Chondrocyte (in vitro differentiated cells): ENCODE measurements at regions not wholly inside any gene's neighbourhood (a gene's known extent, or its start where the extent isn't known, plus 50 kb on each side); places are given as distances from the start of the nearest gene placed in this dataset.

Experiments used
- DNase-seq: peaks from one replicate; pipeline ENCODE4 v3.0.0; 2021; ENCODE audit warnings: mixed read lengths, low spot score
- H3K27ac Mint-ChIP-seq: one replicate; pipeline ENCODE4 v1.8.0; 2021; ENCODE audit warnings: mild to moderate bottlenecking, moderate library complexity, mixed read lengths; ENCODE audit not compliant: unreplicated experiment
- H3K27me3 Mint-ChIP-seq: 2 replicates; pipeline ENCODE4 v1.8.0; 2021; ENCODE audit warnings: low read depth, mixed read lengths
- H3K36me3 Mint-ChIP-seq: 2 replicates; pipeline ENCODE4 v1.8.0; 2021; ENCODE audit warnings: low read depth, mixed read lengths
- H3K4me1 Mint-ChIP-seq: 2 replicates; pipeline ENCODE4 v1.8.0; 2021; ENCODE audit warnings: low read depth, mild to moderate bottlenecking, mixed read lengths
- H3K4me3 Mint-ChIP-seq: one replicate; pipeline ENCODE4 v1.8.0; 2021; ENCODE audit warnings: mild to moderate bottlenecking, moderate library complexity, mixed read lengths; ENCODE audit not compliant: unreplicated experiment
- H3K9me3 Mint-ChIP-seq: 2 replicates; pipeline ENCODE4 v1.8.0; 2021; ENCODE audit warnings: low read depth, mixed read lengths
- CTCF ChIP-seq: fragments of 200-600 bp; sonication (generic); IDR thresholded peaks from 2 replicates; pipeline ENCODE4 v1.5.0; 2021; ENCODE audit warnings: antibody characterized with exemption, mild to moderate bottlenecking, moderate library complexity

GRCh38 chr7:11221984-11222383 is 248.3 kb downstream of the PHF14 start:
- no peak overlapping the region for H3K27ac Mint-ChIP-seq
- no peaks in the 10 kb centered on the region for H3K36me3 Mint-ChIP-seq
- H3K4me1 Mint-ChIP-seq: peaks cover 14% of the 10 kb centered on the region
- H3K9me3 Mint-ChIP-seq: no peaks in the 10 kb centered on the region
- TF ChIP-seq CTCF: no peak
- no peaks in the 10 kb centered on the region for H3K27me3 Mint-ChIP-seq
- no peak overlapping the region for H3K4me3 Mint-ChIP-seq
- DNase-seq: no peak

DNA sequence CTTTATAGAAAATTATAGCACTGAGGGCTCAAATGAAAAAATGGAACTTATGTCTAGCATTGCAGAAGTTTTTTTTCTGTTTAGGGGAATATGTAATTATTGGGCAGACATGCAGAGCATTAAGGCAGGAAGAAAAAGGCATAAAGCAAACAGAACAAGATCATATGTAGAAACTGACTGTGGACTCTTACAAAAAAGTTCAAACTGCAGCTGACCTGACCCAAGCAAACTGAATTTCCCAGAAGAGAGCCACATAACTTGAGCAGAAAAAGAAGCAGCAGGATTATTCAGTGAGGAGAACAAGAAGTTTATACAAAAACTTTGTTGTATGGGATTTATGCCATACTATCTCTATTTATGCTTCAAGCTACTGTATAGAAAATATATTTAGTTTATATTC is 250.9 kb downstream of the PHF14 start:
- Mint-ChIP-seq H3K36me3 (no peaks in the 10 kb centered on the region), H3K27ac (no peak overlapping the region), H3K9me3 (no peaks in the 10 kb centered on the region), H3K27me3 (no peaks in the 10 kb centered on the region), H3K4me1 (peaks cover 24% of the 10 kb centered on the region), H3K4me3 (no peak overlapping the region)
- no peak for DNase-seq
- no peak for TF ChIP-seq CTCF

- DNase-seq: no peak
- H3K4me3 Mint-ChIP-seq: no peak overlapping the region
- no peaks in the 10 kb centered on the region for H3K36me3 Mint-ChIP-seq
- no peaks in the 10 kb centered on the region for H3K9me3 Mint-ChIP-seq
- no peak overlapping the region for H3K27ac Mint-ChIP-seq
- no peaks in the 10 kb centered on the region for H3K27me3 Mint-ChIP-seq
- TF ChIP-seq CTCF: no peak
- peaks cover 24% of the 10 kb centered on the region for H3K4me1 Mint-ChIP-seq
These were observed 254.8 kb downstream of the PHF14 start for GRCh38 chr7:11228515-11228914.

- TF ChIP-seq CTCF: no peak
- no peaks in the 10 kb centered on the region for H3K36me3 Mint-ChIP-seq
- H3K9me3 Mint-ChIP-seq: no peaks in the 10 kb centered on the region
- H3K4me1 Mint-ChIP-seq: peaks cover 29% of the 10 kb centered on the region
- no peak overlapping the region for H3K4me3 Mint-ChIP-seq
- no peaks in the 10 kb centered on the region for H3K27me3 Mint-ChIP-seq
- DNase-seq: no peak
- no peak overlapping the region for H3K27ac Mint-ChIP-seq
These were observed 257.5 kb downstream of the PHF14 start for GRCh38 chr7:11231190-11231589.

DNA sequence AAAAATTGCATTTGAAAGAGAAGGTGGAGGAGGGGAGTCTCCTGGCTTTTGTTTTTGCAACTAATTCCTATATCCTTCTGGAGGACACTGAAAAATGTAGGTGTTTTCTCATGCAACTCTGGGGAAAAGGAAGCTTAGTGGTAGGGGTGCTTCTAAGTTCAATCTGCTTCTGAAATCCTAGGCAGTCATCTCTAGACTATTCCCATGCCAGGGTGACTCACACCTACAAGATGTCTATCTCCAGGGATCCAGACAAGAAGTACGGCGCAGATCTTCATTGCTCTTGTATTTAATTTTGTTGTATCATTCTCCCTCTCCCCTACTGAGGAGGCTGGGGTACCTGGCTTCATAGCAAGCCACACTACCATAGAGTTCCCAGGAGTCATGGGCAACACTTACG is 258.8 kb downstream of the PHF14 start:
- no peaks in the 10 kb centered on the region for H3K36me3 Mint-ChIP-seq
- H3K4me3 Mint-ChIP-seq: no peak overlapping the region
- DNase-seq: no peak
- peaks cover 33% of the 10 kb centered on the region for H3K4me1 Mint-ChIP-seq
- no peak for TF ChIP-seq CTCF
- H3K27ac Mint-ChIP-seq: no peak overlapping the region
- H3K9me3 Mint-ChIP-seq: no peaks in the 10 kb centered on the region
- no peaks in the 10 kb centered on the region for H3K27me3 Mint-ChIP-seq
